Limb (tissue), 2 donors: ENCODE measurements at regions not wholly inside any gene's neighbourhood (a gene's known extent, or its start where the extent isn't known, plus 50 kb on each side); places are given as distances from the start of the nearest gene placed in this dataset.

Experiments
- DNase-seq, 2 donors: peaks; one replicate each; pipeline ENCODE4 v3.0.0-alpha.2; 2016; ENCODE audit errors: extremely low spot score in 2 of 2

GRCh38 chr13:111515307-111515617 is 194.8 kb downstream of the TEX29 start:
- DNase-seq, result no peak

- no peak for DNase-seq
These were observed 195.2 kb downstream of the TEX29 start for GRCh38 chr13:111515635-111516034.

GRCh38 chr13:111516712-111517640 is 196.5 kb downstream of the TEX29 start:
- DNase-seq, result no peak

- DNase-seq, result no peak
These were observed 197.2 kb downstream of the TEX29 start for GRCh38 chr13:111517641-111518010.

GRCh38 chr13:111518161-111518792 is 197.8 kb downstream of the TEX29 start:
- no peak for DNase-seq

GRCh38 chr13:111519041-111519440 is 198.6 kb downstream of the TEX29 start:
- DNase-seq, result no peak

GRCh38 chr13:111519490-111520170 is 199.2 kb downstream of the TEX29 start:
- no peak for DNase-seq

GRCh38 chr13:111521030-111521429 is 200.6 kb downstream of the TEX29 start:
- no peak for DNase-seq

GRCh38 chr13:111521691-111522229 is 201.3 kb downstream of the TEX29 start:
- no peak for DNase-seq

GRCh38 chr13:111525320-111526118 is 205.1 kb downstream of the TEX29 start:
- DNase-seq, result no peak

GRCh38 chr13:111526922-111527321 is 206.5 kb downstream of the TEX29 start:
- DNase-seq, result no peak

GRCh38 chr13:111527614-111528229 is 207.3 kb downstream of the TEX29 start:
- no peak for DNase-seq

- no peak for DNase-seq
These were observed 208.1 kb downstream of the TEX29 start for GRCh38 chr13:111528513-111528912.

GRCh38 chr13:111530137-111530870 is 209.9 kb downstream of the TEX29 start:
- no peak for DNase-seq

GRCh38 chr13:111531505-111531904 is 211.1 kb downstream of the TEX29 start:
- DNase-seq, result peak in 1 of 2 donors; percentile 80

- DNase-seq, result no peak
These were observed 211.7 kb downstream of the TEX29 start for GRCh38 chr13:111532111-111532510.

- DNase-seq, result no peak
These were observed 213.7 kb downstream of the TEX29 start for GRCh38 chr13:111533900-111534683.

- no peak for DNase-seq
These were observed 214.5 kb downstream of the TEX29 start for GRCh38 chr13:111534751-111535522.

GRCh38 chr13:111535523-111535811 is 215.0 kb downstream of the TEX29 start:
- DNase-seq, result no peak
